Activated CD4-positive, CD25-positive, alpha-beta regulatory T cell (primary cell): ENCODE measurements at regions not wholly inside any gene's neighbourhood (a gene's known extent, or its start where the extent isn't known, plus 50 kb on each side); places are given as distances from the start of the nearest gene placed in this dataset.

Experiments used
- DNase-seq, 4 experiments: peaks; one replicate each; lab custom pipeline; 2025; lab: John Stamatoyannopoulos, UW

GRCh38 chr6:79764747-79765146 is 133.6 kb downstream of the SH3BGRL2 start:
- DNase-seq: no peak

GRCh38 chr6:79763301-79763700 is 132.2 kb downstream of the SH3BGRL2 start:
- no peak for DNase-seq

- no peak for DNase-seq
Observed at GRCh38 chr6:79762370-79762769, 131.2 kb downstream of the SH3BGRL2 start.

- DNase-seq: no peak
Observed at GRCh38 chr6:79756496-79756895, 125.4 kb downstream of the SH3BGRL2 start.

GRCh38 chr6:79755967-79756366 is 124.8 kb downstream of the SH3BGRL2 start:
- no peak for DNase-seq
